ENCODE measurements at regions not wholly inside any gene's neighbourhood (a gene's known extent, or its start where the extent isn't known, plus 50 kb on each side); places are given as distances from the start of the nearest gene placed in this dataset.

DNA sequence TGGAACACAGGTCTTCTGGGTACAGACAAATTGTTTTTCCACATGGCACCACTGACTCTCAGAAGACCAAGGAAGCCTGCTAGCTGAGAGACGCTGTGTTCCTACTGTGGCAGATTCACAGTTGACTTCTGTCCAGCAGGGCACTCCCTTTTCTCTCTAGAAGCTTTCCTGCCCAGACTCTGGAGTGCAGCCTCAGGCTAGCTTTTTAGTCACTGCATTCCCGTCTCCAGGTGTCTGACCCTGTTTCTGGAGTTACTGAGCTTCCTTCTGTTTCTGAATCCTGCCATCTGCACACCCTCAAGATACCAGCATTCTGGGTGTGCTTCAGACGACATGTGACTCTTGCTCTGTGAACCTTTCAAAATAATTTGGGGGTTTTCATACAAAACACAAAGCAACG, 125.1 kb downstream of the TMEM200C start:
- no peak overlapping the region for H3K4me3 ChIP-seq (ENCODE audit: low read depth in 1 of 2, low read length in 2 of 2)
- H3K27me3 ChIP-seq (ENCODE audit: control insufficient read depth in 1 of 2, insufficient read depth in 2 of 2, low read length in 2 of 2), result no peaks in the 10 kb centered on the region
- H3K4me1 ChIP-seq (ENCODE audit: control insufficient read depth in 1 of 2, insufficient read depth in 2 of 2, low read length in 2 of 2), result no peaks in the 10 kb centered on the region
- H3K9ac ChIP-seq (ENCODE audit: low read depth in 1 of 2, low read length in 2 of 2), result no peak overlapping the region
- H3K9me3 ChIP-seq (ENCODE audit: control insufficient read depth in 1 of 2, low read length in 2 of 2), result no peaks in the 10 kb centered on the region
- H3K27ac ChIP-seq (ENCODE audit: low read depth, low read length), result no peak overlapping the region
- no peaks in the 10 kb centered on the region for H3K36me3 ChIP-seq (ENCODE audit: control insufficient read depth in 1 of 2, insufficient read depth in 2 of 2, low read length in 2 of 2)

DNA sequence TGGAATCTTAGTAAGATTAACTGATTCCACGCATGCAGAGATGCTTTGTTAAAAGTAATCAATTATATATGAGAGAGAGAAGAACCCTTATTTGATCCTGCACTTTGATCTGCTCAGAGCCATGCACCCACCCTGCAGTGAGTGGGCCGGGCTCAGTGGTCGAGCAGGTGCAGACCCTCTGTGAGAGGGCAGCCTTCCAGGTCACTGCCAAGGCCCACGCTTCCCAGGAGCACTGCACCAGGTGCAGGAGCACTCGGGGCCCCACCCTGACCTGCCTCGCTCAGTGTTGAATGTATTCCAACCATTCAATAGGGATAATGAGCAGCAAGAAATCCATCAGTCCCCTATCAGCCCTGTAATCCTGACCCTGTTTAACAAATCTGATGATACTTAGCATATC, 126.9 kb downstream of the TMEM200C start:
- H3K27ac ChIP-seq (ENCODE audit: low read depth, low read length), result no peak overlapping the region
- no peaks in the 10 kb centered on the region for H3K4me1 ChIP-seq (ENCODE audit: control insufficient read depth in 1 of 2, insufficient read depth in 2 of 2, low read length in 2 of 2)
- H3K9me3 ChIP-seq (ENCODE audit: control insufficient read depth in 1 of 2, low read length in 2 of 2), result no peaks in the 10 kb centered on the region
- no peak overlapping the region for H3K4me3 ChIP-seq (ENCODE audit: low read depth in 1 of 2, low read length in 2 of 2)
- H3K27me3 ChIP-seq (ENCODE audit: control insufficient read depth in 1 of 2, insufficient read depth in 2 of 2, low read length in 2 of 2), result peaks cover 0 to under 1% of the 10 kb centered on the region in 2 donors
- H3K9ac ChIP-seq (ENCODE audit: low read depth in 1 of 2, low read length in 2 of 2), result no peak overlapping the region
- H3K36me3 ChIP-seq (ENCODE audit: control insufficient read depth in 1 of 2, insufficient read depth in 2 of 2, low read length in 2 of 2), result no peaks in the 10 kb centered on the region

DNA sequence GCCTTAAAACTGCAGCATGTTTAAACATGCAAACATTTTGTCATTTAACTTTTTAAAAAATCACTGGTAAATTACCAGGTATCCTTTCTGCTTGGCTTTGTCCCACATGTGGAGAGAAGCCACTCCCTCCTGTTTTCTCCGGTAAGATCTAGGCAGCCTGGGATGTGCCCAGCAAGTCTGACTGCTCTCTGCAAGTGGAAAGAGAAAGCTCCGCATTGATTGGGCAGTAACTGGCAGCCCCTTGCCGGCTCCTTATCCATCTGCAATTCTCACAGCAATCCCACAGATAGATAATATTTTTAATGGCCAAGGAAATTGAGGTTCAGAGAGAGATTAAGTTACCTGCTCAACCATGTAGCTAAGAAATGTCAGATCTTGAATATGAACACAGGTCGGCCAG, 136.1 kb downstream of the TMEM200C start:
- H3K27me3 ChIP-seq (ENCODE audit: control insufficient read depth in 1 of 2, insufficient read depth in 2 of 2, low read length in 2 of 2), result peaks cover 0 to 3% of the 10 kb centered on the region in 2 donors
- H3K27ac ChIP-seq (ENCODE audit: low read depth, low read length), result no peak overlapping the region
- H3K36me3 ChIP-seq (ENCODE audit: control insufficient read depth in 1 of 2, insufficient read depth in 2 of 2, low read length in 2 of 2), result no peaks in the 10 kb centered on the region
- H3K9me3 ChIP-seq (ENCODE audit: control insufficient read depth in 1 of 2, low read length in 2 of 2), result no peaks in the 10 kb centered on the region
- no peaks in the 10 kb centered on the region for H3K4me1 ChIP-seq (ENCODE audit: control insufficient read depth in 1 of 2, insufficient read depth in 2 of 2, low read length in 2 of 2)
- no peak overlapping the region for H3K4me3 ChIP-seq (ENCODE audit: low read depth in 1 of 2, low read length in 2 of 2)
- H3K9ac ChIP-seq (ENCODE audit: low read depth in 1 of 2, low read length in 2 of 2), result no peak overlapping the region

DNA sequence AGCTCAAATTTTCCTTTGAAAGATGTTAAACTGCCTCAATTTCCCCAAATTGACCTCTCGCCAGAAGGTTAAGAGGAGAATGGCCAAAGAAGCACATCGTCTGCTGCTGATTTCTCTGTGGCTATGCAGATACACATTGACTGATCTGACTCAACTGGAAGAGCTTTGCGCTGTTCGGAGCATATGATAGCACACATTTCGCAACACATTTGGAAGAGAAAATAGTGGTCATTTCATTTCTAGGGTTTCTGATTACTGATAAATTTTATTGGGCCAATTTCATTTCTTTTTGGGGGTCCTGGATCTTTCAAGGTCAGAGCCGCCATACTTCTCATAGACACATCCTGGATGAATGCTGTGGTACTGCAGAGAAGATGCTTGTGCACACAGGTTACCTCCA, 138.5 kb downstream of the TMEM200C start:
- Histone ChIP-seq H3K36me3 (ENCODE audit: control insufficient read depth in 1 of 2, insufficient read depth in 2 of 2, low read length in 2 of 2) (no peaks in the 10 kb centered on the region), H3K9ac (ENCODE audit: low read depth in 1 of 2, low read length in 2 of 2) (no peak overlapping the region), H3K27me3 (ENCODE audit: control insufficient read depth in 1 of 2, insufficient read depth in 2 of 2, low read length in 2 of 2) (no peaks in the 10 kb centered on the region)

DNA sequence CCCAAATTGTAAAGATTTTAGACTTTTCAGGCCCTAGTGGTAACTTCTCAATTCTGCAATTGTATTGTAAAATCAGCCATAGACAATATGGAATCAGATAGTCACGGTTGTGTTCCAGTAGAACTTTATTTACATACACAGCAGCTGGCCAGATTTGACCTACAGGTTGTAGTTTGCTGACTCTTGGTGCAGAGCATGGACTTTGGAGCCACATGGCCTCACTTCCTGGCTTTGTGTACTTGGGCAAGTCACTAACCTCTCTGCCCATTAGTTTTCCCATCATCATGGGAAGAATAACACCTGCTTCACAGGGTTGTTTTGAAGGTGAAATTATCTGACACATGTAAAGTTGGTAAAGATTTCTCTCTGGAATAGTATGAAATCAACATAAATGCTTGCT, 147.6 kb downstream of the TMEM200C start:
- Histone ChIP-seq H3K27me3 (ENCODE audit: control insufficient read depth in 1 of 2, insufficient read depth in 2 of 2, low read length in 2 of 2) (peaks cover 0 to 5% of the 10 kb centered on the region in 2 donors), H3K4me1 (ENCODE audit: control insufficient read depth in 1 of 2, insufficient read depth in 2 of 2, low read length in 2 of 2) (no peaks in the 10 kb centered on the region), H3K27ac (ENCODE audit: low read depth, low read length) (no peak overlapping the region), H3K36me3 (ENCODE audit: control insufficient read depth in 1 of 2, insufficient read depth in 2 of 2, low read length in 2 of 2) (no peaks in the 10 kb centered on the region), H3K4me3 (ENCODE audit: low read depth in 1 of 2, low read length in 2 of 2) (no peak overlapping the region), H3K9me3 (ENCODE audit: control insufficient read depth in 1 of 2, low read length in 2 of 2) (no peaks in the 10 kb centered on the region), H3K9ac (ENCODE audit: low read depth in 1 of 2, low read length in 2 of 2) (no peak overlapping the region)

More for the DNA sequence above, 138.5 kb downstream of the TMEM200C start:
- Histone ChIP-seq H3K9me3 (ENCODE audit: control insufficient read depth in 1 of 2, low read length in 2 of 2) (no peaks in the 10 kb centered on the region), H3K4me3 (ENCODE audit: low read depth in 1 of 2, low read length in 2 of 2) (no peak overlapping the region), H3K4me1 (ENCODE audit: control insufficient read depth in 1 of 2, insufficient read depth in 2 of 2, low read length in 2 of 2) (no peaks in the 10 kb centered on the region), H3K27ac (ENCODE audit: low read depth, low read length) (no peak overlapping the region)

DNA sequence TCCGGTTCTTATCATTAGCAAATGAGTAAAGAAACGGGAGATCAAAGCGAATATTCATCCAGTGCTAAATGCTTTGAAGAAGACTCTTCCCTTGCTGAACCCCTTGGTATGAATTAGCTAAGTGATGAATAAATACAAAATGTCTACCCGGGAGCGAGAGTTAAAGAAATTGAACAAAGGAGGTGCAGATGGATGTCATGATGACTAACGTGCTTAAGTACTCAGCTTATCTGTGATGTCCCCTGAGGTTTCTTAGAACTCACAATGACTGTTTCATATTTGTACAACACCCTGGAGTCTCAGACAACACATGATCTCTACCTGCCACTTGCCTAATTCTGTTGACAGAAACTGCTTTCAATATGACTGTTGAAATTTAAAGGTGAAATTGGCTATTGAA, 148.5 kb downstream of the TMEM200C start:
- H3K27me3 ChIP-seq (ENCODE audit: control insufficient read depth in 1 of 2, insufficient read depth in 2 of 2, low read length in 2 of 2), result peaks cover 0 to 5% of the 10 kb centered on the region in 2 donors
- no peak overlapping the region for H3K27ac ChIP-seq (ENCODE audit: low read depth, low read length)
- H3K36me3 ChIP-seq (ENCODE audit: control insufficient read depth in 1 of 2, insufficient read depth in 2 of 2, low read length in 2 of 2), result no peaks in the 10 kb centered on the region
- H3K9ac ChIP-seq (ENCODE audit: low read depth in 1 of 2, low read length in 2 of 2), result no peak overlapping the region
- no peak overlapping the region for H3K4me3 ChIP-seq (ENCODE audit: low read depth in 1 of 2, low read length in 2 of 2)
- H3K4me1 ChIP-seq (ENCODE audit: control insufficient read depth in 1 of 2, insufficient read depth in 2 of 2, low read length in 2 of 2), result no peaks in the 10 kb centered on the region
- H3K9me3 ChIP-seq (ENCODE audit: control insufficient read depth in 1 of 2, low read length in 2 of 2), result no peaks in the 10 kb centered on the region

DNA sequence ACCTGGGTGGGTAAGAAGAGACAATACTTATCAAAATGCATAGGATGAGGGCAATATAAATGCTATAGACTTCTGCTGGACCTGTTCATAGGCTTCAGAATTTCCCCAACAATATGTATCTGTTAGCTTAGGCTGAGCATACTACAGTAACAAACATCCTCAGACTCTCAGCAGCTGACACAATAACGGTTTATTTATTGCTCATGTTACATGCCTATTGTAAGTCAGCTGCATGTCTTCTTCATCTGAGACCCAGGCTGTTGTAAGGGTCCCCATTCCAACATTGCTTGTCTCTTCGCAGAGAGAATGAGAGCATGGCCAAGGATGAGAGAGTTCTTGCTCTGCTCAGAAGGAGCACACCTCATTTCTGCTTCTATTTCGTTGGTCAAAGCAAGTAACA, 150.7 kb downstream of the TMEM200C start:
- no peak overlapping the region for H3K27ac ChIP-seq (ENCODE audit: low read depth, low read length)
- no peak overlapping the region for H3K9ac ChIP-seq (ENCODE audit: low read depth in 1 of 2, low read length in 2 of 2)
- H3K27me3 ChIP-seq (ENCODE audit: control insufficient read depth in 1 of 2, insufficient read depth in 2 of 2, low read length in 2 of 2), result no peaks in the 10 kb centered on the region
- H3K36me3 ChIP-seq (ENCODE audit: control insufficient read depth in 1 of 2, insufficient read depth in 2 of 2, low read length in 2 of 2), result no peaks in the 10 kb centered on the region
- H3K9me3 ChIP-seq (ENCODE audit: control insufficient read depth in 1 of 2, low read length in 2 of 2), result no peaks in the 10 kb centered on the region
- no peaks in the 10 kb centered on the region for H3K4me1 ChIP-seq (ENCODE audit: control insufficient read depth in 1 of 2, insufficient read depth in 2 of 2, low read length in 2 of 2)
- no peak overlapping the region for H3K4me3 ChIP-seq (ENCODE audit: low read depth in 1 of 2, low read length in 2 of 2)

DNA sequence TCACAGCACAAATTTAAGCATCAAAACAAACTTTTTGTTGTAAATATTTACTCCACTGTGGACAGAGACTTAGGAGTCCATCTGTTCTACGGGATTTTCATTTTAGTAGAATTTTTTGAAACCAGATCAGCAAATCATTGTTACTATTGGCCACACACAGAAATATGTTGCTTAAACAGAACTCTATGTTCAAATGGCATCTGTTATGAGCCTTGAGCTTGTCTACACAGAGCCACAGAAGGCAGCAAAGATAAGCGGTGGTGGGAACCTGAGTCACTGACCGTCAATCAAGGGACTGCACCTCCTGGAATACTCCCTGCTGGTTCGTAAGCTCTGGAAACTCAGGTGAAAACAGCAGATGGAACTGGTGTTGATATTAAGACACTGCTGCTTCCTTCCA, 156.8 kb downstream of the TMEM200C start:
- H3K36me3 ChIP-seq (ENCODE audit: control insufficient read depth in 1 of 2, insufficient read depth in 2 of 2, low read length in 2 of 2), result no peaks in the 10 kb centered on the region
- H3K4me3 ChIP-seq (ENCODE audit: low read depth in 1 of 2, low read length in 2 of 2), result no peak overlapping the region
- H3K9ac ChIP-seq (ENCODE audit: low read depth in 1 of 2, low read length in 2 of 2), result no peak overlapping the region
- H3K4me1 ChIP-seq (ENCODE audit: control insufficient read depth in 1 of 2, insufficient read depth in 2 of 2, low read length in 2 of 2), result no peaks in the 10 kb centered on the region
- peaks cover 0 to 4% of the 10 kb centered on the region in 2 donors for H3K27me3 ChIP-seq (ENCODE audit: control insufficient read depth in 1 of 2, insufficient read depth in 2 of 2, low read length in 2 of 2)
- H3K27ac ChIP-seq (ENCODE audit: low read depth, low read length), result no peak overlapping the region
- no peaks in the 10 kb centered on the region for H3K9me3 ChIP-seq (ENCODE audit: control insufficient read depth in 1 of 2, low read length in 2 of 2)

DNA sequence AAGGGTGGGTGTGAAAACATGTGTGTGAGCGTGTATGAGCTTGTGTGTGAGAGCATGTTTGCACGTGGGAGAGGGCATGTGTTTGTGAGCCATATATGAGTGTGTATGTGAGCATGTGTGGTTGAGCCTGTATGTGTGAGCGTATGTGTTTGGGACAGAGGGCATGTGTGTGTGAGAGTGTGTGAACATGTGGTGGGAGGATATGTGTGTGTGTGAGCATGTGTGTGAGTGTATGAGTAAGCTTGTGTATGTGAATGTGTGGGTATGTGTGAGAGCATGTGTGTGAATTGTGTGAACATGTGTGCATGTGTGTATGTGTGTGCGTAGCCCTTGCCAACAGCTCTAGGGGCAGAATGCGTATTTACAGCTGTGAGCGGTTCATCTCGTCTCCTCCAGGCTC, 163.0 kb downstream of the TMEM200C start:
- Histone ChIP-seq H3K9me3 (ENCODE audit: control insufficient read depth in 1 of 2, low read length in 2 of 2) (no peaks in the 10 kb centered on the region), H3K27me3 (ENCODE audit: control insufficient read depth in 1 of 2, insufficient read depth in 2 of 2, low read length in 2 of 2) (peaks cover 4% of the 10 kb centered on the region in 2 donors), H3K4me3 (ENCODE audit: low read depth in 1 of 2, low read length in 2 of 2) (no peak overlapping the region), H3K36me3 (ENCODE audit: control insufficient read depth in 1 of 2, insufficient read depth in 2 of 2, low read length in 2 of 2) (no peaks in the 10 kb centered on the region), H3K27ac (ENCODE audit: low read depth, low read length) (no peak overlapping the region), H3K4me1 (ENCODE audit: control insufficient read depth in 1 of 2, insufficient read depth in 2 of 2, low read length in 2 of 2) (no peaks in the 10 kb centered on the region), H3K9ac (ENCODE audit: low read depth in 1 of 2, low read length in 2 of 2) (no peak overlapping the region)

DNA sequence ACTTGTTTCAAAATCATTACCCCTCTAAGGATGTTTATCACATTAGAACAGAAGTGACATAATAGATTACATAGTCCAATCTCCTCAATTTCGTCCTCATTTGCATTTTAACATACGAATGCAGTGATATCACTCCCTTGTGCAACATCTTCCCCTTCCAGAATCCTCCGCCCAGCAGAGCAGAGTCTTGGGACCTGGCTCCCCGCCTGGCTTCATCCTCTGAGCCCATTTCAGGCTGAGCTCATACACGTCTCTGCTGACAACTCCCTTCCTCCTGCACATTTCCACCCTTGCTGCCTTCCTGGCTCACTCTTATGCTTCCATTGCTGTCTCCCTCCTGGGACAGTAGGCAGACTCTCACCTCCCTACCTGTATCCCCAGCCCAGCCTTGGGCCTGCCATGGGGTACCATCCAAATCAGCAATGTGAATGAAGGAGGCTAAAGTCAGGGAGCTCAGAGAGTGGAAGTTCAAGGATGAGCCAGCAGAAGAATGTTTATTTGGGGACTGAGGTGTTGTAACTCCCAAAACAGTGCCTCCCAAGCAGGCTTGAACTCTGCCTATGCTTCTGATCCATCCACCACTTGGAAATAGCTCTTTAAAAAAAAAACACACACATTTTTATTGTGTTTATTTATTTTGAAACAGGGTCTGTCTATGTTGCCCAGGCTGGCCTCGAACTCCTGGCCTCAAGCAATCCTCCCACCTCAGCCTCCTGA, 165.2 kb downstream of the TMEM200C start:
- Histone ChIP-seq H3K9me3 (ENCODE audit: control insufficient read depth in 1 of 2, low read length in 2 of 2) (no peaks in the 10 kb centered on the region), H3K36me3 (ENCODE audit: control insufficient read depth in 1 of 2, insufficient read depth in 2 of 2, low read length in 2 of 2) (no peaks in the 10 kb centered on the region), H3K4me1 (ENCODE audit: control insufficient read depth in 1 of 2, insufficient read depth in 2 of 2, low read length in 2 of 2) (no peaks in the 10 kb centered on the region), H3K27ac (ENCODE audit: low read depth, low read length) (no peak overlapping the region), H3K27me3 (ENCODE audit: control insufficient read depth in 1 of 2, insufficient read depth in 2 of 2, low read length in 2 of 2) (peaks cover 0 to 4% of the 10 kb centered on the region in 2 donors), H3K4me3 (ENCODE audit: low read depth in 1 of 2, low read length in 2 of 2) (no peak overlapping the region), H3K9ac (ENCODE audit: low read depth in 1 of 2, low read length in 2 of 2) (no peak overlapping the region)
